HG02973 (cell line): ENCODE measurements at regions not wholly inside any gene's neighbourhood (a gene's known extent, or its start where the extent isn't known, plus 50 kb on each side); places are given as distances from the start of the nearest gene placed in this dataset.
"Not testable (repeated sequence)": the region's sequence is repeated elsewhere in the genome, so short reads cannot be mapped to it uniquely, and the experiment has no call there.

Experiments used
- ATAC-seq: cut with Tn5 transposase; IDR thresholded peaks from one replicate; pipeline ENCODE4 v1.9.1; 2021; ENCODE audit warnings: moderate library complexity; ENCODE audit not compliant: unreplicated experiment

DNA sequence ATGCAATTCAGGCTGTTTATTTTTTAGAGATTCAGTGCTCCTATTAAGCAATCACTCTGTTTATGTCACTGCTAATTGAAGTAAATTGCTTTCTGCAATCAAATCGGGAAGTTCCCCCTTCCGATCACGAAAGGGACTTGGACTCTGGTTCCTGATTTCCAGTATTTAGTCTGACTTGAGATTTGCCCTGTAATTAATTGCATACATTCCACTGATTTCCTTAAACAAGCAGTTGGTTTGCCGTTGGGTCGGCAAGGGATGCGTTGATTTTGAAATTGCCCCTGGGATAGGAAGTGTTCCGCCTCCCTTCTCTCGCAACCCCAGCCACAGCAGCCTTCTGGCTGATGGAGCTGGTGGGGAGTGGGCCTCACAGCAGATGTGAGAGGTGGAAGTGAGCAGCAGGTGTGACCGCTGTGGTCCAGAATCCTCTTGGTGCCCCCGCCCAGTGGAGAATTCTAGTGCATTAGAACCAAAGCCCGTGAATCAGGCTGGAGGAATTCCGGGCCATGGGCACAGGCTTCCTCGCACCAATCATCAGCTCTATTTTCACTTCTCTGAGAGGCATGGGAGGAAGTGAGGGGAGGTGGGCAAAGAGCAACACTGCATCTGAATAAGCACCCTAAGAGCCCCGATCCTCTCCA, 102.5 kb downstream of the SPRY4 start:
- ATAC-seq, result no peak

DNA sequence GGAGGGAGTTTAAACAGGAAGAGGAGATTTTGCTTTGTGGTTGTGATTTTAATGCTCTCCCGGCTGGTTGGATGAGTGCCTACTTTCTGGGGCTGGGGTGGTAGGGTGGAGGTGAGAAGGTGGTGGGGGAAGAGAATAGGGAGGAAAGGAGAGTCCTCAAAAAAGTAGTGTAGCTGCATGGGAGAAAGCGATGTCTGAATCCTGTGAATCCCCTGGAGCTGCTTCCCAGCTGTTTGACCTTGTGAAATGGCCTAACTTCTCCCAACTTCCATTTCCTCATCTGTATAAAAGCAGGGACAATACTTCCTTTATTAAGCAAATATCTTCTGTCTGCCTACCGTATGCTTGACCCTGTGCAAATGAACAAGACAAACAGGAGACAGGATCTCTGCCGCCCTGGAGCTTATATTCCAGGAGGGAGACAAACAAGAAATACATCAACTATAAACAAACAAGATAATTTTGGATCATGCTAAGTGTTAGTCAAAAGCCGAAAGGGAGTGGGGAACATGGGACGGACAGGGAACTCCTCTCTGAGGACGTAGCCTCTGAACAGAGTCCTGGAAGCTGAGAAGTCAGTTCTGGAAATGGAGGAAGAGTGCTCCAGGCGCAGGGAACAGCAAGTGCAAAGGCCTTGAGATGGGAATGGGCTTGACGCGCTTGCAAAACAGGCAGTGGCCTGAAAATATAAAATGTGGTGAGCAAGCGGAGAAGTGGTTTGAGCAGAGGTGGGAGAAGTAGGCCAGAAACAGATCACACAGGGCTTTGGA, 103.5 kb downstream of the SPRY4 start:
- no peak for ATAC-seq

DNA sequence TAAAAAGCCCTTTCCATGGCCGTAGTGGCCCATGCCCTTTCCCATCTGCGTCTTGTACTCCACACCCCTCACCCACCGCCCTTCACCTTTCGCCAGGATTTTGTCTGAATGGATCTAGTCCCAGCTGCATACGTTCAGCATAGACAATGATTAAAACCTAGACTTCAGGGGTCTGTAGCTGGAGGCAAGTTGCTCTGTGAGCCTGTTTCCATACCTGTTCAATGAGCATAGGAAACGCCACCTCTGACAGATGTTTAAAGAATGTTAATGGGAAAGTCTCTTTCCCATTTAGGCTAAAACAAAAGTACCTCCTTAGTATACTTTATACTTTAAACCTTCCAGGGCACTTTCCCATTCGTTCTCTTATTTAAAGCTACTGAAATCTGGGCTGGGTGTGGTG, 105.7 kb downstream of the SPRY4 start:
- no peak for ATAC-seq

DNA sequence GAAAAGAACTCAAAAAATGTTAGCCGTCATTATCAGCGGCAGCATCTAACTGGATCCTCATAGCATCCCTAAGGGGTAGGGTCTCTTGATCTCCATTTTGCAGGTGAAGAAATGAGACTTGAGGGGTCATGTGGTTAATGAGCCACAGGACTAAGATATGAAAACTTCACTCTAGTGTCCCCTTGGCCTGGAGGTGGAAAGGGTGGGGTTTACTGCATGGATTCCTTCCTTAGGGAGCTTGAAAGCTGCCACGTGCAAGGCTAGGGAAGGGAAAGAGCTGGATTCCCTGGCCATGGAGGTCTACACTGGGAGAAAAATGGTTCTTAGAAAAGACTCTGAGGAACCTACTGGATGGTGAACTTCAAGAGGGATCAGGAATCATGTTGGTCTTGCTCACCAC, 107.9 kb downstream of the SPRY4 start:
- no peak for ATAC-seq

DNA sequence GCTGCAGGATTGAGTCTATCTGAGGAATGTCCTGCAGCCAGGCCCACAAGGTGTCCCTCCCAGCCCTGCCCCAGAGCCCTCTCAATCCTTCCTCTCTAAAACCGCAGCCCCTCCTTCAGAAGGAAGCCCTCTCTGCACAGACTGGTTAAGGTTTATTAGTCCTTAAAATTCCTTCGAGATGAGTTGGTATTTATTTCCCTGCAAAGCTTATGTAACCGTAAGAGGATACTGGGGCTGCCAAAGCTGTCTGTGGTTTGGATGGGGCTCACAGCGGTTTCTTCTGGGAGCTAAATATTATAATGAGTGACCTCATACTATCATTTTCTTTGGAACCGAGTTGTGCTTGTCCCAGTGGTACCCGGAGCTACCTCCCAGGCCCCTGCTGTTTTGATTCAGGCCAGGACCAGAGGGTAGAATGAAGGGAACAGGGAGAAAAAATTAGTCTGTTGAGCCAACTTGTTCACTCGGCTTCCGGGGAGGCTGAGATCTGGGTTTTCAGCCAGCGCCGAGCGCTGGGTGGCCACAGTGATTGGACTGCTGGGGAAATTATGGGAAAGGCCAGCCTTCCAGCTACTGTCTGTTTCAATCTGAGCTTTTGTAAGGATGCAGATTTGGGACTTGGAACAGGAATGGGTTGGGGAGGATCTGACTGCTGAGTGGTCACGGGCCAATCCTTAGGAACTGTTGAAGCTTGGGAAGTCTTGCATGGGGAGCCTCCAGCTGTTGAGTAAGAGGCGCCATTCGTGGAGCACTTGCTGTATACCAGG, 107.5 kb downstream of the NDFIP1 start:
- ATAC-seq, result no peak

DNA sequence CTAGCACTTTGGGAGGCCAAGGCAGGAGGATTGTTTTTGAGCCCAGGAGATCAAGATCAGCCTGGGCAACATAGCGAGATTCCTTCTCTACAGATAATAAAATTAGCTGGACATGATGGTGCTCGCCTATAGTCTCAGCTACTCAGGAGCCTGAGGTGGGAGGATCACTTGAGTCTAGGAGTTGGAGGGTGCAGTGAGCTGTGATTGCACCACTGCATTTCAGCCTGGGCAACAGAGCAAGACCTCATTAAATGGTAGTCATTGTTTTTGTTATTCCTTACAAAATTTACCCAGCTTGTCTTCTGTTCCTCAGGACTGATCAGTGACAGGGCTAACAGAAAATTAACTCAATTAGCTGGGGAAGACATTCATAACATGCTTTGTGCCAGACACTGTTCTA, 104.5 kb downstream of the NDFIP1 start:
- ATAC-seq, result no peak

DNA sequence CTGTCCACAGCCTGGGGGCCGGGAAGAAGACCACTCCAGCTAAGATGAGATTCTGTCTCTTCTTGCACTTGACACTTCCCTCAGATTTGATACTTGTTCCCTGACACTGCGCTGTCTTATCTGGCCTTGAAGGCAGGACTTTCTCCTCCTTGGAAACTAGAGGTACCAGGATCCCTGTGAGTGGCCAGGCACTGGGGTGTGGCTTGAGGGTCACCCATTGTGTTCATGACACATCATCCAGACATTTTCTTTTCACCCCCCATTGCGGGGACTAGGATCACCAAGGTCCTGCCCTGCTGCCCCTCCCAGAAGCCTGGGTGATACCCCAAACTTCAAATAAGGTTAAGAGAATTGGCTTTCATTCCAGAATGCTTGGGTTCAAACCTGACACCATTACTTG, 103.3 kb downstream of the NDFIP1 start:
- no peak for ATAC-seq

DNA sequence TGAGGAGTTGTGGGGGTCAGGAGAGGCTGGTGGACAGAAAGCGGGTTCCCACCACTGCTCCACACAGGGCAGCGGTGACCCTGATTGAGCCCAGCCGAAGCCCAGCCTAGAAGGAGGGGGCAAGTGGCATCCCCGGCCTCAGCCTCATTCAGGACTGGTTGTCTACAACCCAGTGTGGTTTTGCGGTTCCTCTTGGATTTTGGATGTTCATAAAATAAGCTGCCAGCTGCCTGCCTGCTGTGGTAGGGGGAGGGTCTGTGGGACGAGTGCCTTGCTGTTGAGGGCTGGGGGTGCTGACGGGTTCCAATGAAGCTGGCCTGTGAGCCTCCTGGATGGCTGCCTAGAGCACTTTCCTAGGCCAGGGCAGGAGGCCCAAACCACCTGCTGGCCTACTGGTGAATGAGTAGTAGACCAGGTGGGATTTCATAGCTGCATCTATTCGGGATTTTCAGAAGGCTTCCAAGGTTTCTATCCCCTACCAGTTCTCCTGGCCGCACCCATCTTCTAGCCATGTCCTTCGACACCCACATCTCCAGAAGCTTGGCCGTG, 102.4 kb downstream of the NDFIP1 start:
- no peak for ATAC-seq

DNA sequence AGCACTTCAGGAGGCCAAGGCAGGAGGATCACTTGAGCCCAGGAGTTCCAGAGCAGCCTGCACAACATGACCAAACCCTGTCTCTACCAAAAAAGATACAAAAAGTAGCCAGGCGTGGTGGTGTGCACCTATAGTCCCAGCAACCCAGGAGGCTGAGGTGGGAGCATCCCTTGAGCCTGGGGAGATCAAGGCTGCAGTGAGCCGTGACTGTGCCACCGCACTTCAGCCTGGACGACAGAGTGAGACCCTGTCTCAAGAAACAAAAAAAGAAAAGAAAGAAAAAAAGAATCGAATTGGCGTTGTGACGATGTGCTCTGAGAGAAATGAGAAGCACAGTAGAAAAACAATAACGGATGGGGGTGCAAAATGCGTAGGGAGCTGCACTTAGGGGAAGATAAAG, 101.4 kb downstream of the NDFIP1 start:
- no peak for ATAC-seq

DNA sequence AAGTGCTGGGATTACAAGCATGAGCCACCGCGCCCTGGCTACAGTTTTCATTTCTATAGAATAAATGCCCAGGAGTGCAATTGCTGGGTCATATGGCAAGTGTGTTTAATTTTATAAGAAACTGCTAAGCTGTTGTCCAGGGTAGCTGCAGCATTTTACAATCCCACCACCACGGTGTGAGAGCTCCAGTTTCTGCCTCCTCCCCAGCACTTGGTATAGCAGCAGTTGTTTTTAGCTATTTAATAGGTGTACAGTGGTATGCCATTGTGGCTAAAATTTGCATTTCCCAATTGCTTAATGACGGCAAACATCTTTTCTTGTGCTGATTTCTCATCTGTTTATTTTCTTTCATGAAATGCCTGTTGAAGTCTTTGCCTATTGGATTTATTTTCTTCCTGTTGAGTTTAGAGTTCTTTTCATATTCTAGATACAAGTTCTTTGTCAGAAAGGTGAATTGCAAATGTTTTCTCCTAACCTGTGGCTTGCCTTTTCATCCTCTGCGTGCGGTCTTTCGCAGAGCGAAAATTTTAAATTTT, 100.3 kb downstream of the NDFIP1 start:
- ATAC-seq, result no peak

DNA sequence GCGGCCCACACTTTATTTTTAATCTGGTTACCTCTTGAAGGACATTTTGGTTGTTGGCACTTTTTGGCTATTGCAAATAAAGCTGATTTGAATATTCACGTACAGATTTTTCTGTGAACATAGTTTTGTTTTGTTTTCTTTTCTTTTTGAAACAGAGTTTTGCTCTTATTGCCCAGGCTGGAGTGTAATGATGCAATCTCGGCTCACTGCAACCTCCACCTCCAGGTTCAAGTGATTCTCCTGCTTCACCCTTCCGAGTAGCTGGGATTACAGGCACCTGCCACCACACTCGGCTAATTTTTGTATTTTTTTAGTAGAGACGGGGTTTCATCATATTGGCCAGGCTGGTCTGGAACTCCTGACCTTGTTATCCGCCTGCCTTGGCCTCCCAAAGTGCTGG, 99.7 kb downstream of the NDFIP1 start:
- not testable (repeated sequence) for ATAC-seq

DNA sequence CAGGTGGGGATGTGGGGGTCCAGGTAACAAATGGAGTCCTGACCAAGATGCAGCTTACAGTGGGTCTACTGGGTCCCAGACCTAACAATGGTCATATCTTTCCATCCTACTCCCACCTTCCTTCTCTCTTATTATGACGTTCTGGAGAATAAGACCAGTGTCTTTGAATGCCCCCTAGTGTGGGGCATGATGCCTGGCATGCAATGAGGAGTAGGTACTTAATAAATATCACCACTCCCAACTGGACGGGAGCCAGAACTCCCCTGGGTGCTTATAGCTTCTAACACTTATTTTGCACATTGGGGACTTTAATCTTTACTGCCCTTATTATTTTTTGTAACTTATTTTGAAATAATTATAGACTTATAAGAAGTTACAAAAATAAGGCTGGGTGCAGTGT, 98.2 kb downstream of the NDFIP1 start:
- ATAC-seq, result no peak

DNA sequence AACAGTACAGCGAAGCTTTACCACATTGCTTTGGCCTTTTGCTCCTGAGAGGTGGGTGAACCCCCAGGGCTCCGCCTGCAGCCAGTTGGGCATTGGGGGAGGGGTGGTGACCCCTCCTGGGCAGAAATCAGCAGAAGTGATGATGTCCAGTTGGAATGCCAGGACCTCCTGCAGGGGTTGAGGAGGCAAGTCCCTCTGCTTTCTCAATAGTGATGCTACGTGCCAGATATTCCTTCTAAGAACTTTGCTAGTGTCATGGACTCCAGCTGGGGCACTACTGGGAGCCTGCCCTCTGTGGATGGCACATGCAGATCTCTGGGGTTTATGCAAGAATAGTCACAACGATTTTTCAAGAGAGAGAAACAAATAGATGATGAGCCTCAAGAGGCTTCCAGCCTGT, 95.6 kb downstream of the NDFIP1 start:
- no peak for ATAC-seq
